ENCODE measurements at regions not wholly inside any gene's neighbourhood (a gene's known extent, or its start where the extent isn't known, plus 50 kb on each side); places are given as distances from the start of the nearest gene placed in this dataset.
"Not testable (repeated sequence)": the region's sequence is repeated elsewhere in the genome, so short reads cannot be mapped to it uniquely, and the experiment has no call there.

- no peak for DNase-seq
Measured at GRCh38 chr3:95302044-95302443, 1239.2 kb downstream of the NSUN3 start.

DNA sequence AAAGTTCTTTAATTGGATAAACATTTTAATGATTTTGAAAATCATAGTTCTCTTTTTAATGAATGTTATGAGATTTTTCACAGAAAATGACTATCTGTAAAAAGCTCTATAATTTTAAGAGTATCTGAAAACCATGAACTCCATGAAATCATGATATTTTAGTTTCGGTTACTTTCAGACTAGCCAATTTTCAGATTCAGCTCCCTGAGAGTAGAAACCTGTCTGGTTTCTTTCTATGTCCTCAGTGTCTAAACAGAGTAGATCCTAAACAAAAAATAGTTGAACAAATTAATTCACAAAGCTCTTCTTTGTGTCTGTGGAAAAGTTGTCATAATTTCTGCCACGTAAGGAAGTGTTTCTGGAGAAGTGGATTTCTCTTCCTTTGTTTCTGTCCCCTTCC, 1247.7 kb downstream of the NSUN3 start:
- no peak for DNase-seq

DNA sequence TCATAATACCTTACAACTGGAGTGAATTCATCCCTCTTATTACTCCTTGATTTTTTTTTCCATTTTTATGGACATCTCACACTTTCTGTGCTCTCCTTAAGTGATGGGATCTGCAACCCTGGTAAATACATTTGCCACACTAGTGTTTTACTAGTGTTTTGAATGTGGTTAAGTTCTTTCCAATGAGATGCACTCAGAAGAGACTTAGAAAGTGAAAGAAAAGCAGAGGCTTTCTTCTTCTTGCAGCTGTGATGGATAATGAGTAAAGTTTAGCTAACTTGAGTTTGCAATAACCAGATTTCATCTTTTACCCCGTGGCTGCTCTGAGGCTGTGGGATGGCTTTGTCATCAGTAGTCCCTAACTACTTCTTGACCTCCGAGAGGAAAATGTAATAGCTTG, 1248.4 kb downstream of the NSUN3 start:
- DNase-seq = no peak

GRCh38 chr3:95312650-95313049, 1249.8 kb downstream of the NSUN3 start:
- no peak for DNase-seq

GRCh38 chr3:95319921-95320494, 1257.1 kb downstream of the NSUN3 start:
- no peak for DNase-seq

DNA sequence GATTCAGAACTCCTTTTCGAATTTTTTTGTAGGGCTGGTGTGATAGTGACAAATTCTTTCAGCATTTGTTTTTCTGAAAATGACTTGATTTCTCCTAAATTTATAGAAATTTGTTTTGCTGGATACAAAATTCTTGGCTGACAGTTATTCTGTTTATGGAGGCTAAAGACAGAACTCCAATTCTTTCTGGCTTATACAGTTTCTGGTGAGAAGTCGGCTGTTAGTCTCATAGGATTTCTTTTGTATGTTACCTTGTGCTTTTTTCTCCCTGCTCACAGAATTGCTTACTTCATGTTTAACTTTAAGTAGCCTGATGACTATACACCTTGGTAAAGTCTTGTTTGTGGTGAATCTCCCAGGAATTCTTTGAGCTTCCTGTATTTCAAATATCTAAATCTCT, 1264.6 kb downstream of the NSUN3 start:
- no peak for DNase-seq

- no peak for DNase-seq
Measured at GRCh38 chr3:95333826-95334225, 1271.0 kb downstream of the NSUN3 start.

DNA sequence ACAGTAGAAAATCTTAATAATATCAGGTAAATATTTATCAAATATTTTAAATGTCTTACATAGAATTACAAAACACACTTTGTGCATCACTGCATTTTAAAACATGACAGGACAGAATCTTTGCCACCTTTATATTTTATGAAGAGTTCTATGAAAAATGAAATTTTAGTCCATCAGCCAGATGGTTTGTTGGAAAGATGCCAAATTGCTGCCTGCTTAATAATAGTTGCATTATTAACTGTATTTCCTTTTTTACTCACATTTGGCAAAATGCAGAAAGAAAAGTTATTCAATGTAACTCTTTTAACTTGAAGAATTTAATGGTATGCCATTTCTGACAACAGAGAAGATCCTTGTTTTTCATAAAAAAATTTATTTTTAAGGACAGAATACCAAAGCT, 1271.6 kb downstream of the NSUN3 start:
- DNase-seq = no peak

DNA sequence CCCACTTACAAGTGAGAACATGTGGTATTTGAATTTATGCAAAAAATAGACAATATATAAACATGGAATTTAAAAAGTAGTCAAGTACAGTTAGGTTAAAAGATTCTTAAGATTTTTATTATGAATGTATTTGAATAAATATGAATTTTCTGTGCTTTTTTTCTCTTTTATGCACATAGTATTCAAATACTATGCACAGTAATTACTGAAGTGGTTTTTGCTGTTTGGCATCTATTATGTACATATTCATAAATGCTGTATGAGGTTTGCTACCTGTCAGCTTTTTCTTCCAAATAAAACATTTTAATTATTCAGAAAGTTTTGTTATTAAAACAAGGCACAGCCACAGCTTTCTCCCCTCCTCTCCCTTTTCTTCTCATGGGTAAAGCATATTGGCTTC, 1272.7 kb downstream of the NSUN3 start:
- no peak for DNase-seq

DNA sequence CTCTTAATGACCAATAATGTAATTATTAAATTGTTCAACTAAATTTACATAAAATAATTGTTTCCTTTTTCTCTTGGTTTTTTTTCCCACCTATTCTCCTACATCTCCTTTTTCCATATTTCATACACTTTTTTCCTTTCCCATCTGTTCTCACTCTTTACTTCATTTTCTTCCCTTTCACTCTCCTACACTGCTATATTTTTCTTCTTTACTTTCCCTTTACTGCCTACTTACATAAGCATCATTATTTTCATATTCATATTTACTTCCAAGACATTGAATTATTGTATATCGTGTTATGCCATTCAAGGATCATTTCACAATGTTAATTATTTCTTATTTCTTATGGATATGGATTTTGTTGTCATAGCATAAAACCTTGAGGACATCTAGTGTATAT, 1275.6 kb downstream of the NSUN3 start:
- no peak for DNase-seq

GRCh38 chr3:95341314-95341713, 1278.5 kb downstream of the NSUN3 start:
- no peak for DNase-seq

- no peak for DNase-seq
Measured at GRCh38 chr3:95343228-95343627, 1280.4 kb downstream of the NSUN3 start.

DNA sequence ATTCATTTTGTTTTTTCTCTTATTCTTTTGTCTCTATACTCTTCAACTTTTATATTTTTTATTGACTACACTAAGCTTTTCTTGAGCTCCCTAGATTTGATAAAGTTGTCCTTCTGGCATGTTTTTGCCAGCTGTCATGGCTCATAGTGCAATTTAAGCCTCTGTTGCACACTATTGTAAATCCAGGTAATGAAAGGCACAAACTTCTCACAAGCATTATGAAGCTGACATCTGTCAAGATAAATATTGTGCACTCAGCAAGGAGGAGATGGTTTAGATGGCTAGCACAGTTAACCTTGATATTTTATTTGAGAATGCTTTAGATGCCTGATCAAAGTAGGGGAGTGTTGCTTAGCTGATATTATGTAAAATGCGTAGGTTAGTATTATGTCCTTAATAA, 1280.9 kb downstream of the NSUN3 start:
- no peak for DNase-seq

DNA sequence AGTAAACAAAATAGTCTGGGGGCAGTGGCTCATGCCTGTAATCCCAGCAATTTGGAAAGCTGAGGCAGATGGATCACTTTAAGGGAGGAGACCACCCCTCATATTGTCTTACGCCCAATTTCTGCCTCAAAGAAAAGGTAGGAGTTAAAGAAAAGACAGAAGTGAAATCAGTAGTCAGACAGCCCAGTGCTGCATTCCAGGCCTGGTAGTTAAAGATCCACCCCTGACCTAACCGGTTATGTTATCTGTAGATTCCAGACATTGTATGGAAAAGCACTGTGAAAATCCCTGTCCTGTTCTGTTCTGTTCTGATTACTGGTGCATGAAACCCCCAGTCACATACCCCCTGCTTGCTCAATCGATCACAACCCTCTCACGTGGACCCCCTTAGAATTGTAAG, 1285.1 kb downstream of the NSUN3 start:
- DNase-seq = not testable (repeated sequence)

GRCh38 chr3:95348879-95349278, 1286.0 kb downstream of the NSUN3 start:
- no peak for DNase-seq

DNA sequence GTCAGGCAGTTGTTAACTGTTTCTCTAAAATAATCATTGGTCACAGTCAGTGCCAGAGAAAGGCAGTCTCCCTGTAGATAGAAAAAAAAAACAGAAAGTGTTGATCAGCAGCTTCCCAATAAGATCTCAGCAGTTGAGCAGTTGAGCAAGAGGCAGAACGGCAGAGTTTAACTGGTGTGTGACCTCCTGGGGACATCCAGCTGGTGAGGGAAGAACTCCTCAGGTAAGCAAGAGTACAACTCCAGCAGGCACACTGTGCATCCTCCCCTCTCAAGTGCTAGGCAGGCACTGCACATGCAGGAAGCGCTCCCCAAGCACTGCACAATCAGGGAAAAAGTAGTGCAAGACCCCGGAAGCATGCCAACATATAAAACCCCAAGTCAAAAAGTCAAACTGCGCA, 1287.2 kb downstream of the NSUN3 start:
- DNase-seq = no peak

DNA sequence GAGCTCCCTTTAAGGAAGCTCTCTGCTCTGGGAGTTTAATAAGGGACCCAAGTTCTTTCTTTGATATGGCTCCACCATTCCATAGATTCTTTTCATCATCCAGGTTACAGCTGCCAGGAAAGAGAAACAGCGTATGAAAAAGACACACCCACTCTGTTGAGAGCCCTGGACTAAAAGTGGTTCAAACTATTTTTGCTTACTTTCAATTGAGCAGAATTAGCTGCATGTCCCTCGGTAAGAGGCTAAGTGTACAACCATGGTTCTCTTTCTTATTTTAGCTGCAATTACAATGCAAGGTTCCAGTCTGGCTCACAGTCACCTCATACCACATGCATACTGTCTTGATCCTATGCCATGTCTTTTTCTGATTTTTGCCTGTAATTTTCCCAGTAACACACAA, 1288.3 kb downstream of the NSUN3 start:
- DNase-seq = no peak

DNA sequence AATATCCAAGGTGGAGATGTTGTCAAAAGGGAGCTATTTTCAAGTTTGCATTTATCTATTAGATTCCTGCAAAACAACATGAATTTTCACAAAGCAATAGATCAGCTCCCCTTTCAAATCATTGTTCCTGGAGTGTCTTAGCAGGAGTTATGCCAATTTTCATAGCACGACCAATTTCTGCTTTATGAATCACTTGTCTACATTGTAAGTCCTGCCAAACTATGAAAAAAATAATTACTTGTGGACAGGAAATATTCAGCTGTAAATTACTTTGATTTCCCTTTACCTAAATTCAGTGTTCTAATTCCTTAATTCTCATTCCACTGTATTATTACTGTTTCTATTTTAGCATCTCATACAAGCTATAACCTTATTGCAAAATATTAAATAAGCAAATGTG, 1289.6 kb downstream of the NSUN3 start:
- no peak for DNase-seq

- DNase-seq = no peak
Measured at GRCh38 chr3:95354489-95354888, 1291.6 kb downstream of the NSUN3 start.

DNA sequence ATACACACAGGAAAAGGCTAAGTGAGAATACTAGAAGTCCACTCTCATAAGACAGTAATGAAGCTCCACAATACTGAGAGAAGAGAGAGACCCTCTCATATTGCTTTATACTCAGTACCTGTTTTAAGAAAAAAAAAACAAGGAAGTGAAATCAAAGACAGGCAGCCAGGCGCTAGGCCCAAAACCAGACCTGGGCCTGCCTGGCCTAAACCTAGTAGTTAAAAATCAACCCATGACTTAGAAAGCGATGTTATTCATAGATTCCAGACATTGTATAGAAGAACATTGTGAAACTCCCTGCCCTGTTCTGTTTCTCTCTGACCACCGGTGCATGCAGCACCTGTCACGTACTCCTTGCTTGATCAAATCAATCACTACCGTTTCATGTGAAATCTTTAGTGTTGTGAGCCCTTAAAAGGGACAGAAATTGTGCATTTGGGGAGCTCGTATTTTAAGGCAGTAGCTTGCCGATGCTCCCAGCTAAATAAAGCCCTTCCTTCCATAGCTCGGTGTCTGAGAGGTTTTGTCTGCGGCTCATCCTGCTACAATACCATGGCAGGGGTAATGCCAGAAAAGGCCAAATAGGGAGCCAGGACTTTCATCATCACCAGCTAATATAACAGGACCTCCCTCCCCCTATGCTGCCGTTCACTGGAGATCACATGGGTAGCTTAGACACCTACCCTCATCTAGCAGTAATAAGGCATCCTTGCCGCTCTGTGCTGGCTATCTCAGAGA, 1294.1 kb downstream of the NSUN3 start:
- DNase-seq = no peak

DNA sequence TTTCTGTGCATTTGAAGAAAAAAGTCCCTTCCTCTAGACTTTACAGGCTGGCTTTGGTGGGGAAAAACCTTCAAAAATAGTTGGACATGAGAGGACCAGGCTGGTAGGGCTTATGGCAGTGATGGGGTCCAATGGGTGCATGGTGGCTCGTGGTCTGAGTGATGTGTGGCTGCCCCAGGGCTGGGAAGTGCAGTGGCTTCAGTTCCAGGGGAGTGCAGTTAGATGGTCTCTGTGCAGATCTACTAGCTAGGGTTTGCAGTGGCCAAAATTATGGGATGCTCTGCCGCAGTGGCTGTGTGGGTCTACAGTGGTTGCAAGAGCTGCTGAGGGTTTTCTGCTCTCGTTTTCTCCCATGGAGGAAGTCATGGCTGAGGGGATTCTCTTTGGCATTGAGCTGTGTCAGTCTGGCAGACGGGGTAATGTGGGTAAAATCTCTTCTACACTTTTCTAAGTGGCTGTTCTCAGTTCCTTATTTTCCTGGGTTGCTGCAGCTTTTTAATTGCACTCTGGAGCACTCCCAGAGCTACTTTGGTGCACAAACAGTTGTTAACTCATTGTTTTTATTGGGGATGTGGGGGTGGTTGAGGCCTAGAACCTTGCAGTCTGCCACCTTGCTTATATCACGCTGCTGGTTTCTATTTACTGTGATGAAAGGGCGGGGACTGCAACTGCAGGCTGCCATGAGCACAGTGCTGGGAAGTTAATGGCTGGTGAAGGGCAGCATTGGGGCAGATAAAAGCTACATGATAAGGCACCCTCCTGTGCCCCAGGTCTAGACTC, 1324.6 kb downstream of the NSUN3 start:
- DNase-seq = no peak

DNA sequence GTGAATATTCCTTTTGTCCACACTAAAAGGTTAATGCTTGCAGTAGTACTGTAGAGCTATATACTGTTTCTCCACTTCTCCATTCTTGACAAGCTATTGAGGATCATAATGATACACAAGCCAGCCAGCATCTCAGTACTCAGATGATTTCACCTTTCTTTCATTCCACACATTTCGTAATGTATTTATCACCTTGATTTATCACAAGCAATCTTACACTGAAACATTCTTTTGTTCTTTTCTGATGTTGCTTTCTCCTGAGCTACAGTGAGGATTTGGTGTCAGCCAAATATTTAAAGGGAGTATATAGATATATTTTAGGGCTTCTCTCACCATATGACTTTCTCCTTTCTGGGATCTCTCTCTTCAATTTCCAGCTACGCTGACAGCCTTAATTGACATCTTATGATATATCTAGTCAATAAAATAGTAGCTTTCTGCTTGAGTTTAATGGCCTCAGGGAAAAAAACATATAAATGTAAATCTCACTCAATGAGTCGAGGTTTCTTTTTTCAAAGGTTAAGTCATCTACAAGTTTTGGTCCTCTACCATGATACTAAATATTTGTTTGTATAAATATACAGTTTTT, 1327.0 kb downstream of the NSUN3 start:
- DNase-seq = no peak

- DNase-seq = no peak
Measured at GRCh38 chr3:95394286-95394685, 1331.4 kb downstream of the NSUN3 start.

- DNase-seq = no peak
Measured at GRCh38 chr3:95399585-95399984, 1336.7 kb downstream of the NSUN3 start.

Data from T-helper 1 cell (primary cell).